GM21447 (cell line): ENCODE measurements at regions not wholly inside any gene's neighbourhood (a gene's known extent, or its start where the extent isn't known, plus 50 kb on each side); places are given as distances from the start of the nearest gene placed in this dataset.

Source experiments
- ATAC-seq: cut with Tn5 transposase; IDR thresholded peaks from one replicate; pipeline ENCODE4 v1.9.1; 2021; ENCODE audit not compliant: unreplicated experiment

- ATAC-seq: no peak
Measured at GRCh38 chr1:181863736-181864135, 197.8 kb downstream of the ZNF648 start.

DNA sequence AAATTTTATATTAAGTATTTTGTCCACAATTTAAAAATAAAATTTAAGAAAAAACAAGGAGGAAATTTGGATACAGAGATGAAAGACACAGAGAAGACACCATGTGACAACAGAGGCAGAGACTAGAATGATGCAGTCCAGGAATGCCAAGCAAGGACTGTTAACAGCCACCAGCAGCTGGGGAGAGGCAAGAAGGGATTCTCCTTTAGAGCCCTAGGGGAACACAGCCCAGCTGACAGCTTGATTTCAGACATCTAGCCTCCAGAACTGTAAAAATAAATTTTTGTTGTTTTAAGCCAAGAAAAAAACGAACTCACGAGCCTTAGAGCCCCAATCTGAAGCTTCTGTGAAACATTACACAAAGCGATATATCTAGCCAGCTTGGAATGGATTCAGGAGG, 198.5 kb downstream of the ZNF648 start:
- no peak for ATAC-seq

- no peak for ATAC-seq
Measured at GRCh38 chr1:181858135-181858534, 203.4 kb downstream of the ZNF648 start.
